AG04450 (cell line): ENCODE measurements at regions not wholly inside any gene's neighbourhood (a gene's known extent, or its start where the extent isn't known, plus 50 kb on each side); places are given as distances from the start of the nearest gene placed in this dataset.

ENCODE experiments used
- CTCF ChIA-PET: fragments of 300-600, 350-600 bp; formaldehyde crosslinking; extraction: SDS; loops from one replicate; lab custom pipeline; 2022; ENCODE audit warnings: antibody characterized with exemption, inconsistent platforms; lab: Charles Lee
- POLR2A ChIA-PET: fragments of 350-600 bp; formaldehyde crosslinking; extraction: SDS; loops from one replicate; lab custom pipeline; 2021; ENCODE audit warnings: antibody characterized with exemption, inconsistent platforms; lab: Yijun Ruan, JAX
- DNase-seq: peaks from one replicate; pipeline ENCODE4 v3.0.0-alpha.2; 2011; ENCODE audit warnings: low read depth, low spot score
- H3K27ac ChIP-seq: one replicate; pipeline ENCODE4 v1.5.1; 2012; ENCODE audit warnings: low read depth, low read length, control low read depth
- H3K27me3 ChIP-seq: one replicate; pipeline ENCODE4 v1.6.0; 2012; ENCODE audit warnings: low read length; ENCODE audit not compliant: control insufficient read depth, insufficient read depth
- H3K4me3 ChIP-seq: 2 replicates; pipeline ENCODE4 v1.5.1; 2011; ENCODE audit warnings: mild to moderate bottlenecking, low read depth, low read length, control low read depth
- H3K9me3 ChIP-seq: 2 replicates; pipeline ENCODE4 v1.5.1; 2012; ENCODE audit warnings: low read length; ENCODE audit not compliant: control insufficient read depth, insufficient read depth
- CTCF ChIP-seq: IDR thresholded peaks from 2 replicates; pipeline ENCODE4 v1.5.1; 2011; ENCODE audit warnings: low read depth, low read length, control low read depth, inconsistent platforms

GRCh38 chr22:34068001-34068400, 147.7 kb upstream of the LARGE1 start:
- ChIA-PET CTCF (no interaction called here), POLR2A (no interaction called here)
- DNase-seq = no peak

GRCh38 chr22:34070051-34070450, 149.8 kb upstream of the LARGE1 start:
- Histone ChIP-seq H3K4me3 (no peak overlapping the region), H3K27me3 (no peaks in the 10 kb centered on the region), H3K27ac (no peak overlapping the region), H3K9me3 (peaks cover 27% of the 10 kb centered on the region)
- no peak for DNase-seq
- TF ChIP-seq CTCF = no peak
- POLR2A ChIA-PET = no interaction called here
- CTCF ChIA-PET = no interaction called here

More at GRCh38 chr22:34068001-34068400, 147.7 kb upstream of the LARGE1 start:
- no peak overlapping the region for H3K4me3 ChIP-seq
- H3K9me3 ChIP-seq = peaks cover 33% of the 10 kb centered on the region
- no peak for TF ChIP-seq CTCF
- no peak overlapping the region for H3K27ac ChIP-seq
- H3K27me3 ChIP-seq = no peaks in the 10 kb centered on the region

GRCh38 chr22:34070531-34070930, 150.3 kb upstream of the LARGE1 start:
- H3K27ac ChIP-seq = no peak overlapping the region
- H3K9me3 ChIP-seq = peaks cover 27% of the 10 kb centered on the region
- TF ChIP-seq CTCF = no peak
- no peak for DNase-seq
- ChIA-PET CTCF (no interaction called here), POLR2A (no interaction called here)
- H3K4me3 ChIP-seq = no peak overlapping the region
- no peaks in the 10 kb centered on the region for H3K27me3 ChIP-seq

- peaks cover 34% of the 10 kb centered on the region; the same call in 1 of the 2 replicates for H3K9me3 ChIP-seq
- CTCF ChIA-PET = no interaction called here
- no peaks in the 10 kb centered on the region for H3K27me3 ChIP-seq
- DNase-seq = no peak
- no peak overlapping the region for H3K27ac ChIP-seq
- TF ChIP-seq CTCF = no peak
- POLR2A ChIA-PET = no interaction called here
- H3K4me3 ChIP-seq = no peak overlapping the region
Observed at GRCh38 chr22:34072585-34072984, 152.3 kb upstream of the LARGE1 start.

GRCh38 chr22:34080433-34080832, 160.2 kb upstream of the LARGE1 start:
- Histone ChIP-seq H3K27ac (no peak overlapping the region), H3K4me3 (no peak overlapping the region), H3K27me3 (no peaks in the 10 kb centered on the region), H3K9me3 (peaks cover 24% of the 10 kb centered on the region; the same call in 1 of the 2 replicates)
- no peak for DNase-seq
- TF ChIP-seq CTCF = no peak
- ChIA-PET POLR2A (no interaction called here), CTCF (no interaction called here)
